ENCODE measurements at regions not wholly inside any gene's neighbourhood (a gene's known extent, or its start where the extent isn't known, plus 50 kb on each side); places are given as distances from the start of the nearest gene placed in this dataset.
A peak's percentile ranks its signal among the peaks of the same experiment; 100 is the strongest.
"Not testable (repeated sequence)": the region's sequence is repeated elsewhere in the genome, so short reads cannot be mapped to it uniquely, and the experiment has no call there.

DNA sequence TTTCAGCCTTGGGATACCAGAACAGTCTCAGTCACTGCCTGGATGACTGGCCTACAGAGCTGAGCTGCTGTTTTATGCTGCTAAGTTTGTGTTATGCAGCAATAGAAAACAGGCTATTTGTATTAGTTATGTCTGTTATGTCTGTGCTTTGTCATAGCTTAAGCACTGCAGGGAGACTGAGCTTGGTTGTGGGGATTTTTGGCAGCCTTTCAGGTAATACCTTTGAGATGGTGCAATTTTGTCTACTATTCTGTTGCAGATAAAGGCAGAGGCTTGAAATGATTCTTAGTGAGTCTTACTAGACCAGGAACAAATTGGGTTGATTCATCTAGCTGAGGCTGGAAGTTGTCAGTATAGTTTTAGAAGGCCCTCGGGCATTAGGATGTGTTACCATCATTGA lies 201.3 kb upstream of the RBM19 start:
- Histone ChIP-seq H3K4me1 (ENCODE audit: control insufficient read depth, insufficient read depth, low read length) (no peaks in the 10 kb centered on the region), H3K9me3 (ENCODE audit: control insufficient read depth, insufficient read depth, low read depth, low read length) (no peaks in the 10 kb centered on the region), H3K4me3 (ENCODE audit: low read depth, low read length) (no peak overlapping the region), H3K36me3 (ENCODE audit: control insufficient read depth, insufficient read depth, low read length) (no peaks in the 10 kb centered on the region), H3K27me3 (ENCODE audit: control insufficient read depth, insufficient read depth, low read length) (peaks cover 64% of the 10 kb centered on the region), H3K27ac (ENCODE audit: low read depth, low read length) (no peak overlapping the region), H3K9ac (ENCODE audit: low read length) (no peak overlapping the region)

DNA sequence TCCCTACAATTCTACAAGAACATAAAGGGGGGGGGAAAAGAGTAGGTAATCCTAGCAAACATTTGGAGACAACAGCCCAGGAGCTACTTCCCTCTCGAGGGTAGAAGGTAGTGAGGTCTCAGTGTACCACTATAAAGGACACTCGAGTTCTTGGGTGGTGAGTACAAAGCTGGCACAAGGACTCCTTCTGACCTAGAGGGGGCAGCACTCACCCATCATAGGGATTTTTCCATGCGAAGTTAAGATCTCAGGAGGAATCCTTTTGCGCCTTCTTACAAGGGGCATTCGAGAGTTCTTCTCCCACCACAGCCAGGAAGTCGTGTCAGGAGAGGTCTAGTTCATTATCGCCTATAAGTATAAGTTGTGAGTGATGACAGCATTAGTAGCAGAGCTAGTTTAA lies 200.2 kb upstream of the RBM19 start:
- H3K9me3 ChIP-seq (ENCODE audit: control insufficient read depth, insufficient read depth, low read depth, low read length) = no peaks in the 10 kb centered on the region
- no peak overlapping the region for H3K9ac ChIP-seq (ENCODE audit: low read length)
- H3K36me3 ChIP-seq (ENCODE audit: control insufficient read depth, insufficient read depth, low read length) = no peaks in the 10 kb centered on the region
- no peak overlapping the region for H3K4me3 ChIP-seq (ENCODE audit: low read depth, low read length)
- H3K27ac ChIP-seq (ENCODE audit: low read depth, low read length) = no peak overlapping the region
- peaks cover 71% of the 10 kb centered on the region for H3K27me3 ChIP-seq (ENCODE audit: control insufficient read depth, insufficient read depth, low read length)
- H3K4me1 ChIP-seq (ENCODE audit: control insufficient read depth, insufficient read depth, low read length) = no peaks in the 10 kb centered on the region

DNA sequence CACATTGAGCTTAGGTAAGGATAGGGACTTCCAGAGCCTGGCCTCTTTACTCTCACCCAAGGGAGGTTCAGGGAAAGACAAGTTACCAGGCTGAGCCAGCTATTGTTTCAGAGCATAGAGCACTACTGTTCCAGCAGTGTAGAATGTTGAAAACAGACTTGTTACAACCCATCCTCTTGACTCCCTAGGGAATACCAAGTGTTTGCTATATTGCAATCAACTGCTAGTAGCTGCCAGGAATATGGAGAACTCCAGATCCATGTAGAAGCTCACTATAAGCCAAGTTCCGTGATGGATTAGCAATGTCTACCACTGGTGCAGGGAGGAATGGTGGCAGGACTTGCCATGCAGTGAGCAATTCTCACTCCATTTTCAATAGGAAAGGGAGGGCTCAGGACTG lies 199.8 kb upstream of the RBM19 start:
- Histone ChIP-seq H3K4me3 (ENCODE audit: low read depth, low read length) (no peak overlapping the region), H3K36me3 (ENCODE audit: control insufficient read depth, insufficient read depth, low read length) (no peaks in the 10 kb centered on the region), H3K27me3 (ENCODE audit: control insufficient read depth, insufficient read depth, low read length) (peaks cover 71% of the 10 kb centered on the region), H3K9me3 (ENCODE audit: control insufficient read depth, insufficient read depth, low read depth, low read length) (no peaks in the 10 kb centered on the region), H3K4me1 (ENCODE audit: control insufficient read depth, insufficient read depth, low read length) (no peaks in the 10 kb centered on the region), H3K9ac (ENCODE audit: low read length) (no peak overlapping the region), H3K27ac (ENCODE audit: low read depth, low read length) (no peak overlapping the region)

DNA sequence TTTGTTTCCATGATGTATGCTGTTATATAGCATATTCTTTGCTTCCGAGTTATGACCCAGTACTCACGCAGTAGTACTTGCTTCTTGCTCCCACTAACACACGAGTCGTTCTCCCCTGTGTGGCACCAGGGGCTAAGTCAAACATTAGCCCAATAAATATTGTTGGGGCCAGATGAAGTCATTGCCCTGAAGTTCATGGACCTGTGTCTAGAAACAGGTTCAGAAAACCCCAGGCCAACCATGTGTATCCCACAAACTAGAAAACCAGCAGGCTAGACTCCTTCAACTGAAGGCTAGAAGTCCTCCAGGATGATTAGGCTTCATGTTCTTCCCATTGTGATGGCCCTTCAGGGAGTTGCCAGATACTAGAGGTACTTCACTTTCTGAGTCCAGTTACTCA lies 198.2 kb upstream of the RBM19 start:
- Histone ChIP-seq H3K9ac (ENCODE audit: low read length) (no peak overlapping the region), H3K27me3 (ENCODE audit: control insufficient read depth, insufficient read depth, low read length) (peaks cover 68% of the 10 kb centered on the region)

DNA sequence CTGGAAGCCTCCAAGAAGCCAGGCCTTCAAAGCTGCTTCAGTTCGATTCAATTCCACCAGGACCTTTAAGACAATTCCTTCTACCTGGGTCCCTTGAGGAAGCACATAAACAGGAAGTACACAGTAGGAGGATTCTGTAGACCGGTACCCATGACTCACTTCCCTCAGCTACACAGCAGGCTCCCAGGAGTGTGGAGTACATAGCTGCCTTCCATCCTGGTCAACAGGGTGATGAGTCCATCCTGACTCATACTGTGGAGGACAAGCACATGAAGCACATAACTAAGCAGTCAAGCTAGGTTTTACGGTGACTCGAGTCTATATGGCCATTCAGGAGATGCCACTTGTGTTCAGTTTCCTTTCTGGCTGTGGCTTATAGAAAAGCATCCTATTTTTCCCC lies 197.6 kb upstream of the RBM19 start:
- Histone ChIP-seq H3K27me3 (ENCODE audit: control insufficient read depth, insufficient read depth, low read length) (peaks cover 64% of the 10 kb centered on the region), H3K27ac (ENCODE audit: low read depth, low read length) (no peak overlapping the region), H3K9me3 (ENCODE audit: control insufficient read depth, insufficient read depth, low read depth, low read length) (no peaks in the 10 kb centered on the region), H3K36me3 (ENCODE audit: control insufficient read depth, insufficient read depth, low read length) (no peaks in the 10 kb centered on the region), H3K4me3 (ENCODE audit: low read depth, low read length) (no peak overlapping the region), H3K9ac (ENCODE audit: low read length) (no peak overlapping the region), H3K4me1 (ENCODE audit: control insufficient read depth, insufficient read depth, low read length) (no peaks in the 10 kb centered on the region)

More for the DNA sequence above, 198.2 kb upstream of the RBM19 start:
- Histone ChIP-seq H3K27ac (ENCODE audit: low read depth, low read length) (no peak overlapping the region), H3K4me3 (ENCODE audit: low read depth, low read length) (no peak overlapping the region), H3K36me3 (ENCODE audit: control insufficient read depth, insufficient read depth, low read length) (no peaks in the 10 kb centered on the region), H3K4me1 (ENCODE audit: control insufficient read depth, insufficient read depth, low read length) (no peaks in the 10 kb centered on the region), H3K9me3 (ENCODE audit: control insufficient read depth, insufficient read depth, low read depth, low read length) (no peaks in the 10 kb centered on the region)

DNA sequence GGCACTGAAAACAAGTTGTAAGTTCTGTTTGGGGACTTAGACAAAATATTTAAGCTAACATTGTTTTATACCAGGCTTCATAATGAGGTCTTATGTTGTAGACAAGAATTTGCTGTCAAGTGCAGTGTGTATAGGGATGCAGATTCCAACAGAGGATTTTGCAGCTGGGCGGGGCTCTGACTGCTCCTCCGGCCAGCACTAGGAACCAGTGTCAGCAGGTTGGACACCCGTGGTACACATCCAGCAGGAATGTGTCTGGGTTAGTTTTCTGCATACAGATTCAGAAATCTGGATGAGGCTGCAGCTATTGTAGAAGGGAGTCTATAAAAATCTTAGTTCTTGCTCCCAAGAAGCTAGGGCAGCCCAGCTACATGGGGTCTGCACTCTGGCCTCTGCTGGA lies 194.3 kb upstream of the RBM19 start:
- Histone ChIP-seq H3K36me3 (ENCODE audit: control insufficient read depth, insufficient read depth, low read length) (no peaks in the 10 kb centered on the region), H3K27ac (ENCODE audit: low read depth, low read length) (no peak overlapping the region), H3K9ac (ENCODE audit: low read length) (no peak overlapping the region), H3K4me1 (ENCODE audit: control insufficient read depth, insufficient read depth, low read length) (no peaks in the 10 kb centered on the region), H3K9me3 (ENCODE audit: control insufficient read depth, insufficient read depth, low read depth, low read length) (no peaks in the 10 kb centered on the region), H3K27me3 (ENCODE audit: control insufficient read depth, insufficient read depth, low read length) (peaks cover 42% of the 10 kb centered on the region), H3K4me3 (ENCODE audit: low read depth, low read length) (no peak overlapping the region)

DNA sequence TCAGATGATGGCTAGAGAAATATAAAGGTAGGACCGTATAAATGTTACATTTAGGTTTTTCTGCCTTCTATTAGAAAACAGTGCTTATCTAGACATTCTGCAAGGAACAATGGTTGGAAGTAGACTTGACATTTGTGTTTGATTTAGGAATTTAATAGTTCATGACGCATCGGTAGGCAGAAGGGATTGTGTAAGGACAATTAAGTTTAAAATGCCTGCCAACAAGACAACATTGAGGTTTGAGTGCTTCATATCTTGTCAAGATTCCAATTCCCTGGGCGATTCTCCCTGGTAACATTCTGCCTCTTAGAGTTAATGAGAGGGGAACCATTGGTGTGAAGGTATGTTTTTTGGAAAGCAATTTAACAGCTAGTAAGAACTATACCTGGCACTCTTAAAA lies 186.8 kb upstream of the RBM19 start:
- peaks cover 66% of the 10 kb centered on the region for H3K27me3 ChIP-seq (ENCODE audit: control insufficient read depth, insufficient read depth, low read length)
- no peak overlapping the region for H3K4me3 ChIP-seq (ENCODE audit: low read depth, low read length)
- no peaks in the 10 kb centered on the region; the same call in 1 of the 2 replicates for H3K4me1 ChIP-seq (ENCODE audit: control insufficient read depth, insufficient read depth, low read length)
- H3K27ac ChIP-seq (ENCODE audit: low read depth, low read length) = no peak overlapping the region
- H3K9me3 ChIP-seq (ENCODE audit: control insufficient read depth, insufficient read depth, low read depth, low read length) = no peaks in the 10 kb centered on the region
- no peak overlapping the region for H3K9ac ChIP-seq (ENCODE audit: low read length)
- no peaks in the 10 kb centered on the region for H3K36me3 ChIP-seq (ENCODE audit: control insufficient read depth, insufficient read depth, low read length)

DNA sequence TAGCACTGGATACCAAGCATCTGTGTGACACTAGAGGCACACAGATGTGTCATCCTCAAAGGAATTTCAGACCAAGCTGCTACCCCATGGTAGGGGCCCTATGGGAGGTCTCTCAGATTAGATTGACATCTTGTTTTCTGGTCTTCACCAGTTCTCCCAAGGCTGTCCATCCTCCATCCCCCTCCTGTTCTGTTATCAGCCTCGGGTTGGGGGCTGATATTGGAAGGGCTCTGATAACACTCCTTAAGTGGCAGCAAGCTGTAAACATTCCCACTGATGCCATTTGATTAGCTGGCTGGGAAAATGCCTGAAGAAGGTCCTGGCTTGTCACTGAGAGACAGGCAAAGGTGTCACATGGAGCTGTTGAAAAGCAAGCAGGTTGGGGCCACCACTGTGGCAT lies 185.9 kb upstream of the RBM19 start:
- Histone ChIP-seq H3K27me3 (ENCODE audit: control insufficient read depth, insufficient read depth, low read length) (peaks cover 74% of the 10 kb centered on the region), H3K9me3 (ENCODE audit: control insufficient read depth, insufficient read depth, low read depth, low read length) (no peaks in the 10 kb centered on the region)

DNA sequence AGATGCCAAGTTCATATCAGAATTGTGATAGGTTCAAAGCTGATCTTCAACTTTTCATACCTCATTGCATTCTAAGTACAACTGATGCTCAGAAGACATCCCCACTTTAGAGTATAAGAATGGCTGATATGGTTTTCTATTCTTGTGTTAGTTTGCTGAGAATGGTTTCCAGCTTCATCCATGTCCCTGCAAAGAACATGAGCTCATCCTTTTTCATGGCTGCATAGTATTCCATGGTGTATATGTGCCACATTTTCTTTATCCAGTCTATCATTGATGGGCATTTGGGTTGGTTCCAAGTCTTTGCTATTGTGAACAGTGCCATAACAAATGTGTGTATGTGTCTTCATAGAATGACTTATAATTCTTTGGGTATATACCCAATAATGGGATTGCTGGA lies 184.5 kb upstream of the RBM19 start:
- not testable (repeated sequence) for H3K9ac ChIP-seq (ENCODE audit: low read length); H3K4me1 ChIP-seq (ENCODE audit: control insufficient read depth, insufficient read depth, low read length); H3K4me3 ChIP-seq (ENCODE audit: low read depth, low read length); H3K9me3 ChIP-seq (ENCODE audit: control insufficient read depth, insufficient read depth, low read depth, low read length); H3K27ac ChIP-seq (ENCODE audit: low read depth, low read length); H3K36me3 ChIP-seq (ENCODE audit: control insufficient read depth, insufficient read depth, low read length)
- peaks cover 80% of the 10 kb centered on the region for H3K27me3 ChIP-seq (ENCODE audit: control insufficient read depth, insufficient read depth, low read length)

More for the DNA sequence above, 185.9 kb upstream of the RBM19 start:
- H3K4me3 ChIP-seq (ENCODE audit: low read depth, low read length) = no peak overlapping the region
- no peaks in the 10 kb centered on the region for H3K36me3 ChIP-seq (ENCODE audit: control insufficient read depth, insufficient read depth, low read length)
- H3K27ac ChIP-seq (ENCODE audit: low read depth, low read length) = no peak overlapping the region
- H3K4me1 ChIP-seq (ENCODE audit: control insufficient read depth, insufficient read depth, low read length) = no peaks in the 10 kb centered on the region; the same call in 1 of the 2 replicates
- peak overlapping the region; percentile 46 for H3K9ac ChIP-seq (ENCODE audit: low read length)

DNA sequence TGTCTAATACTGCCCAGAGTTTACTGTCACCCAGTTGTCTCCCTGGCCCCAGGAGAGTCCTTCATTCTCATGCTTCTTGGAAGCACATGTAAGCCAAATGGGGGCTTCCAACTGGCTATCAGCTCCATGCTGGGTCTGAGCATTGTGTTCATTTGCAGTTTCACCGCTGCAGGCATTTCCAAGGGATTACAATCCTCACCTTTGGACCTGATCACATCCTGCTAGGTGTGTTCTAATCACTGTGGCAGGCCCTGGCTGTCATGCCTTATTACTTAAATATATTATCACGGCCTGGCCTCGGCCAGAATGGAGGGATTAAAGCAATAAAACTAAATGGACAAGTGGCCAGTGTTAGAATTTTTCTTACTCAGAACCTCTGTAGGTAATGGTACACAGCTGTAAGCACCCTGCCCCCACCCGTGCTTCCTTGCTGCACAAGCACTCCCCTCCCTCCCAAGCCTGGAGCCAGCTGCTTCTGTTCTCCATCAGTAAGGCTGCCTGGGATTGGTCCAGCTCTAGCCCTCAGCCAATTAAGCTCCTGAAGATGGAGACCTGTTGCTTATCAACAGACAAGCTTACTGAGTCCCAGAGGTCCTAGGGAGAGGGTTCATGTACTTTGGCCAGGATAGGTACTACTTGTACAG lies 175.9 kb upstream of the RBM19 start:
- Histone ChIP-seq H3K27me3 (ENCODE audit: control insufficient read depth, insufficient read depth, low read length) (peaks cover 43% of the 10 kb centered on the region), H3K9ac (ENCODE audit: low read length) (no peak overlapping the region), H3K36me3 (ENCODE audit: control insufficient read depth, insufficient read depth, low read length) (no peaks in the 10 kb centered on the region)

DNA sequence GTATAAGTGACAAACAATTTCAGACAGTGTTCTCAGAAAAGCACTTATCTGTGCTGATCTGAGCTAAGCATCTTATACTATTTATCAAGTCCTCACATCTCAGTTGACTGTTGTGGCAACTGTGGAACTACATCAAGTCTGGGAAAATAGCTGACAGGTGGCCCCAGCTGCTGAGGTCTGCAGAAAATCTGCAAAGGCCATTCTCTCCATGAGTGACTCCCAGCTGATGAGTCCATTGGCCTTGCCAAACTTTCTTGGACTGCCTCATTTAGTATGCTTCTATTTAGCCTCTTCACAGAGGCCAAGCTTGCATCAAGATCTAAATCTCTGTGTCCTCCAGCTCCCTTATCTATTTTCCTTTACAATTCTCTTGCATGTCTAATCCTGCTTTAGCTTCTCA lies 174.5 kb upstream of the RBM19 start:
- Histone ChIP-seq H3K9me3 (ENCODE audit: control insufficient read depth, insufficient read depth, low read depth, low read length) (no peaks in the 10 kb centered on the region), H3K4me1 (ENCODE audit: control insufficient read depth, insufficient read depth, low read length) (no peaks in the 10 kb centered on the region), H3K4me3 (ENCODE audit: low read depth, low read length) (no peak overlapping the region), H3K27ac (ENCODE audit: low read depth, low read length) (no peak overlapping the region), H3K36me3 (ENCODE audit: control insufficient read depth, insufficient read depth, low read length) (no peaks in the 10 kb centered on the region), H3K27me3 (ENCODE audit: control insufficient read depth, insufficient read depth, low read length) (peaks cover 43% of the 10 kb centered on the region), H3K9ac (ENCODE audit: low read length) (no peak overlapping the region)

More for the DNA sequence above, 175.9 kb upstream of the RBM19 start:
- Histone ChIP-seq H3K4me1 (ENCODE audit: control insufficient read depth, insufficient read depth, low read length) (no peaks in the 10 kb centered on the region), H3K4me3 (ENCODE audit: low read depth, low read length) (no peak overlapping the region), H3K27ac (ENCODE audit: low read depth, low read length) (no peak overlapping the region), H3K9me3 (ENCODE audit: control insufficient read depth, insufficient read depth, low read depth, low read length) (no peaks in the 10 kb centered on the region)

DNA sequence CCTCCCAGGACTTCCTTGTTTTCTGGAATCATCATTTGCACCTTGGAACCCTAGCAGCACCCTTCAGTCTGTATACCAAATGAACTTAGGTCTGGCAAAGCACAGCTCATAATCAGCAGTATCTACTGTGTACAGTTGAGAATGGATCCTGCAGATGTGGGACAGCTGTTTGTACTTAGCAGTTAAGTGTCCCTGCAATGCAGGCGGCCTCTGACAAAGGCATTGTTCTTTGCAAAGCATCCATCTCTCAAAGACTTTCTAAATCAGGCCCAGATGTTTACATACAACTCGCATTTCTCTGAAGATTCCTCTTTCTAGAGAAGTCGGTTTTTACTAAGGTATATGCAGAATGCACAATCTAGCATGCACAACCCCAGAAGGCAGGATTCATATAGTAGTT lies 170.5 kb upstream of the RBM19 start:
- peaks cover 36% of the 10 kb centered on the region for H3K27me3 ChIP-seq (ENCODE audit: control insufficient read depth, insufficient read depth, low read length)
- no peaks in the 10 kb centered on the region for H3K4me1 ChIP-seq (ENCODE audit: control insufficient read depth, insufficient read depth, low read length)
- no peaks in the 10 kb centered on the region for H3K36me3 ChIP-seq (ENCODE audit: control insufficient read depth, insufficient read depth, low read length)
- no peak overlapping the region for H3K27ac ChIP-seq (ENCODE audit: low read depth, low read length)
- H3K4me3 ChIP-seq (ENCODE audit: low read depth, low read length) = no peak overlapping the region
- no peak overlapping the region for H3K9ac ChIP-seq (ENCODE audit: low read length)
- H3K9me3 ChIP-seq (ENCODE audit: control insufficient read depth, insufficient read depth, low read depth, low read length) = no peaks in the 10 kb centered on the region

Data from HUES6 (cell line).